ENCODE measurements at regions not wholly inside any gene's neighbourhood (a gene's known extent, or its start where the extent isn't known, plus 50 kb on each side); places are given as distances from the start of the nearest gene placed in this dataset.

DNA sequence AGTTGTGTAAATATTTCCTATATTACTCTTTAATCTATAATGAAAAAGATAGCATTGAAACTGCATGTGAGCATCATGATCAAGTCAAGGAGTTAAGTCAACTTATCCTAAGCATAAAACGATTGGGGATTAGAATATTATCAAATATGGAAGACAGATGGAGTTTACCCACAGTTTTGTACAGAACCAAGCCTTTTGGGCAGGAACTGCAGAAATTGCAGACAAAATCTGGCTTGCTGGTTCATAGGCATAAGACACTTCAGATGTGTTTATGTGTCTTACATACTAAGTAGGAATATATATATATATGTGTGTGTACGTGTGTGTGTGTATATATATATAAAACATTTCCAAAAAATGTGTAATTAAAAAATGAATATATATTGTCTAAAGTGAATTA, 375.4 kb upstream of the TPK1 start:
- Histone ChIP-seq H3K27me3 (no peaks in the 10 kb centered on the region), H3K27ac (no peak overlapping the region), H3K4me3 (no peak overlapping the region), H3K36me3 (no peaks in the 10 kb centered on the region), H3K9me3 (no peaks in the 10 kb centered on the region), H3K4me1 (ENCODE audit: insufficient read depth) (no peaks in the 10 kb centered on the region)
- TF ChIP-seq EP300 (IDR thresholded peaks at IDR 0.05): no peak
- TF ChIP-seq, protein P1, sequence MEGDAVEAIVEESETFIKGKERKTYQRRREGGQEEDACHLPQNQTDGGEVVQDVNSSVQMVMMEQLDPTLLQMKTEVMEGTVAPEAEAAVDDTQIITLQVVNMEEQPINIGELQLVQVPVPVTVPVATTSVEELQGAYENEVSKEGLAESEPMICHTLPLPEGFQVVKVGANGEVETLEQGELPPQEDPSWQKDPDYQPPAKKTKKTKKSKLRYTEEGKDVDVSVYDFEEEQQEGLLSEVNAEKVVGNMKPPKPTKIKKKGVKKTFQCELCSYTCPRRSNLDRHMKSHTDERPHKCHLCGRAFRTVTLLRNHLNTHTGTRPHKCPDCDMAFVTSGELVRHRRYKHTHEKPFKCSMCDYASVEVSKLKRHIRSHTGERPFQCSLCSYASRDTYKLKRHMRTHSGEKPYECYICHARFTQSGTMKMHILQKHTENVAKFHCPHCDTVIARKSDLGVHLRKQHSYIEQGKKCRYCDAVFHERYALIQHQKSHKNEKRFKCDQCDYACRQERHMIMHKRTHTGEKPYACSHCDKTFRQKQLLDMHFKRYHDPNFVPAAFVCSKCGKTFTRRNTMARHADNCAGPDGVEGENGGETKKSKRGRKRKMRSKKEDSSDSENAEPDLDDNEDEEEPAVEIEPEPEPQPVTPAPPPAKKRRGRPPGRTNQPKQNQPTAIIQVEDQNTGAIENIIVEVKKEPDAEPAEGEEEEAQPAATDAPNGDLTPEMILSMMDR (IDR thresholded peaks at IDR 0.05): no peak
- no peak for TF ChIP-seq POLR2A (IDR thresholded peaks at IDR 0.05)
- no peak for DNase-seq
- intact Hi-C loops (cut with DNase I): no loop called here
- 60 to 78% (median 61%) methylated on average over 2 of the region's 2 CpGs for WGBS, 3 donors

DNA sequence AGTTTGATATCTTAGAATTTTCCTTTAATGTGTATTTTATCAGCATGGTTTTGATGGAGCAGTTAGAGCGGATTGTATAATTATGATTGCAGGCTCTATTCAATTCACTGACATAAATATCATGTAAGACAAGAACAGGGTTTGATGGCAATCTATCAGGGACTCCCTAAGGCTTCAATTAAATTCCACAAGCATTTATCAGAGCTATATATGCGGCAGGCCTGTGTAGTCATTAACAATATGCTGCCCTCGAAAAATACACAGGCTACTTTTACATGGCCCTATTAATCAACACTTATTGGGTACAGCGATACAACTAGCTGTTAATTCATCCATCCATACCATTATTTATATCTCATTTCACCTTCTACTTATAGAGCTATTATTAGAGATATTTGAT, 358.1 kb upstream of the TPK1 start:
- H3K9me3 ChIP-seq: no peaks in the 10 kb centered on the region
- no peaks in the 10 kb centered on the region for H3K4me1 ChIP-seq (ENCODE audit: insufficient read depth)
- H3K27ac ChIP-seq: no peak overlapping the region
- WGBS, 3 donors: 82 to 84% (median 83%) methylated on average over 4 of the region's 4 CpGs
- intact Hi-C loops (cut with DNase I): no loop called here
- H3K36me3 ChIP-seq: no peaks in the 10 kb centered on the region
- TF ChIP-seq POLR2A (IDR thresholded peaks at IDR 0.05) (no peak), EP300 (IDR thresholded peaks at IDR 0.05) (no peak)
- TF ChIP-seq, protein P1 (IDR thresholded peaks at IDR 0.05): no peak
- no peak for DNase-seq
- H3K27me3 ChIP-seq: no peaks in the 10 kb centered on the region
- H3K4me3 ChIP-seq: no peak overlapping the region

DNA sequence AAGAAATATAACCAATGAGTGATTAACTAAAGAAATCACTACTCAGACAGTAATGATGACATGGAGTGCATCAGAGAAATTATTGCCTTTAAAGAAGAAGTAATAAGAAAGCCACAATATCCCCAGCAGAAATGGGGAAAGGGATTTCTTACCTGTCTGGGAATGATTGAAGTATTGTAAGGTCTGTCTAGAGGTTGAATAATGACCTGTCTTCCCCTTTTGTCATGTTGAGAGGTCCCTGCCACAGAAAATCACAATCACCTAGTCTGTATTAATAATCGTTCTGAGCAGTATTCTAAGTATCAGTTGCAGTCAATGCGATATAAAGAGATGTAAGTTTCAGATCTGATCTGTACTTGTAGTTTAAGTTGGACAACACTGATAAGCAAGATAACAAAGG, 349.1 kb upstream of the TPK1 start:
- WGBS, 3 donors: 86 to 92% (median 87%) methylated on average over 2 of the region's 2 CpGs

DNA sequence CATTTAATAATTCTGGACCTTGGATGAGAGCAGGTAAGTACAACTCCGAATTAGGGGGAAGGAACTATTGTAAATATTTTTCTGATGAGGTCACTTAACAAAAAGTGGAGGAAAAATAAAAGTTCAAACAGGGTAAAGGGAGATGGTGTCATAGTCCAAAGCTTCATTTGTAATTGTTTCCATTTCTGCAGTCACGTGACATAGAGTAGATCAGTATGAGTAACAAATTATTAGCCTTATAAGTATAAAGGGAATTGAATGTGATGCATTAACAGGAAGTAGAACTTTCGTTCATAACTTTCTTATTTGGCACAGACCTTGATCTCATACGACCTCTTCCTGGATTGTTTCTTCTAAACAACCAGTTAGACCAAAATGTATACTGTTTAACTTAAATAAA, 347.2 kb upstream of the TPK1 start:
- H3K36me3 ChIP-seq: no peaks in the 10 kb centered on the region
- intact Hi-C loops (cut with DNase I): no loop called here
- no peaks in the 10 kb centered on the region for H3K9me3 ChIP-seq
- no peak for TF ChIP-seq EP300 (IDR thresholded peaks at IDR 0.05)
- TF ChIP-seq, protein P1 (IDR thresholded peaks at IDR 0.05): no peak
- DNase-seq: no peak
- no peak overlapping the region for H3K4me3 ChIP-seq
- no peaks in the 10 kb centered on the region for H3K4me1 ChIP-seq (ENCODE audit: insufficient read depth)
- WGBS, 3 donors: 27 to 43% (median 31%) methylated on average over 4 of the region's 4 CpGs
- H3K27me3 ChIP-seq: no peaks in the 10 kb centered on the region
- no peak overlapping the region for H3K27ac ChIP-seq

More for the DNA sequence above, 349.1 kb upstream of the TPK1 start:
- Histone ChIP-seq H3K4me1 (ENCODE audit: insufficient read depth) (no peaks in the 10 kb centered on the region), H3K9me3 (no peaks in the 10 kb centered on the region), H3K36me3 (no peaks in the 10 kb centered on the region), H3K27ac (no peak overlapping the region), H3K4me3 (no peak overlapping the region), H3K27me3 (no peaks in the 10 kb centered on the region)
- TF ChIP-seq, protein P1 (IDR thresholded peaks at IDR 0.05): no peak
- TF ChIP-seq POLR2A (IDR thresholded peaks at IDR 0.05) (no peak), EP300 (IDR thresholded peaks at IDR 0.05) (no peak)
- DNase-seq: no peak
- intact Hi-C loops (cut with DNase I): no loop called here

DNA sequence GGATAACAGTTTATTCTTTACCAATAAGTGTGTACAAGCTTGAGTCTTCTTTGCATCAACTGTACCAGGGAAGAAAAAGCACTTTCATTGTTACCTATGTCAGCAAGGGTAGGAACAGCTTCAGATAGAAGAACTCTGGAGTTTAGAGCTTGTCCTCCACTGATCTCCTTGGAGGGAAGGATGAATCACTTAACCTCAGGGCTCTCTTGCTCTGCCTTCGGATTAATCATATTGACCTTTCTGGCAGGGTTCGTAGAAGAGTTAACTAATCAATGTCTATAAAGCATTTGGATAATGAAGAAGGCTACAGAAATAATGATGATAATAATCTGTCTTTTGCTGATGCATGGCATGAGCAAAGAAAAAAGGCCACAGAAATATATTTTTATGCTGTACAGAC, 339.5 kb upstream of the TPK1 start:
- intact Hi-C loops (cut with DNase I): no loop called here
- 34 to 39% (median 35%) methylated on average over 2 of the region's 2 CpGs for WGBS, 3 donors

More for the DNA sequence above, 339.5 kb upstream of the TPK1 start:
- H3K27ac ChIP-seq: no peak overlapping the region
- no peaks in the 10 kb centered on the region for H3K36me3 ChIP-seq
- TF ChIP-seq POLR2A (IDR thresholded peaks at IDR 0.05) (no peak), EP300 (IDR thresholded peaks at IDR 0.05) (no peak)
- TF ChIP-seq, protein P1 (IDR thresholded peaks at IDR 0.05): no peak
- DNase-seq: no peak
- H3K4me1 ChIP-seq (ENCODE audit: insufficient read depth): no peaks in the 10 kb centered on the region
- H3K9me3 ChIP-seq: no peaks in the 10 kb centered on the region
- no peak overlapping the region for H3K4me3 ChIP-seq
- H3K27me3 ChIP-seq: no peaks in the 10 kb centered on the region
